Activated CD4-positive, CD25-positive, alpha-beta regulatory T cell treated with anti-CD3 and anti-CD28 coated beads, Interleukin-2, amount 50 U/mL, for 24 hours (primary cell): ENCODE measurements at regions not wholly inside any gene's neighbourhood (a gene's known extent, or its start where the extent isn't known, plus 50 kb on each side); places are given as distances from the start of the nearest gene placed in this dataset.
"Not testable (repeated sequence)": the region's sequence is repeated elsewhere in the genome, so short reads cannot be mapped to it uniquely, and the experiment has no call there.

ENCODE experiments used
- ATAC-seq, 2 donors: fragments of 150-1000 bp; cut with Tn5 transposase; one replicate each; pipeline ENCODE4 v1.10.0; 2021; ENCODE audit warnings: mild to moderate bottlenecking in 1 of 2, moderate library complexity in 1 of 2

- ATAC-seq = no peak
Measured at GRCh38 chr2:153635494-153635893, 156.9 kb upstream of the RPRM start.

- no peak for ATAC-seq
Measured at GRCh38 chr2:153641046-153641445, 162.5 kb upstream of the RPRM start.

- no peak for ATAC-seq
Measured at GRCh38 chr2:153644955-153645354, 166.4 kb upstream of the RPRM start.

GRCh38 chr2:153645599-153645998, 167.0 kb upstream of the RPRM start:
- no peak for ATAC-seq

- ATAC-seq = no peak
Measured at GRCh38 chr2:153657651-153658050, 179.1 kb upstream of the RPRM start.

- no peak for ATAC-seq
Measured at GRCh38 chr2:153661801-153662200, 183.2 kb upstream of the RPRM start.

GRCh38 chr2:153663371-153663770, 184.8 kb upstream of the RPRM start:
- ATAC-seq = no peak

- not testable (repeated sequence) for ATAC-seq
Measured at GRCh38 chr2:153664009-153664408, 185.4 kb upstream of the RPRM start.

- ATAC-seq = no peak
Measured at GRCh38 chr2:153667475-153667874, 188.9 kb upstream of the RPRM start.

- no peak for ATAC-seq
Measured at GRCh38 chr2:153668923-153669322, 190.4 kb upstream of the RPRM start.

GRCh38 chr2:153710128-153710527, 161.6 kb upstream of the GALNT13 start:
- no peak for ATAC-seq

- no peak for ATAC-seq
Measured at GRCh38 chr2:153715218-153715850, 156.4 kb upstream of the GALNT13 start.

- ATAC-seq = no peak
Measured at GRCh38 chr2:153717060-153717459, 154.7 kb upstream of the GALNT13 start.

- no peak for ATAC-seq
Measured at GRCh38 chr2:153739394-153739793, 132.3 kb upstream of the GALNT13 start.

GRCh38 chr2:153761936-153762335, 109.8 kb upstream of the GALNT13 start:
- ATAC-seq = no peak

GRCh38 chr2:153766415-153766814, 105.3 kb upstream of the GALNT13 start:
- ATAC-seq = no peak

- ATAC-seq = no peak
Measured at GRCh38 chr2:153770359-153770991, 101.2 kb upstream of the GALNT13 start.

GRCh38 chr2:153780241-153780640, 91.5 kb upstream of the GALNT13 start:
- no peak for ATAC-seq

- no peak for ATAC-seq
Measured at GRCh38 chr2:153786016-153786415, 85.7 kb upstream of the GALNT13 start.

- no peak for ATAC-seq
Measured at GRCh38 chr2:153787612-153788011, 84.1 kb upstream of the GALNT13 start.

- ATAC-seq = no peak
Measured at GRCh38 chr2:153802671-153803070, 69.1 kb upstream of the GALNT13 start.

GRCh38 chr2:153808679-153809078, 63.0 kb upstream of the GALNT13 start:
- ATAC-seq = no peak

- ATAC-seq = no peak
Measured at GRCh38 chr2:153811516-153811915, 60.2 kb upstream of the GALNT13 start.

GRCh38 chr2:153812632-153813031, 59.1 kb upstream of the GALNT13 start:
- ATAC-seq = no peak

GRCh38 chr2:153818242-153818641, 53.5 kb upstream of the GALNT13 start:
- no peak for ATAC-seq
